HepG2 (cell line): ENCODE measurements at regions not wholly inside any gene's neighbourhood (a gene's known extent, or its start where the extent isn't known, plus 50 kb on each side); places are given as distances from the start of the nearest gene placed in this dataset.

Experiments
- POLR2A ChIP-seq, 2 experiments: IDR thresholded peaks; 2 replicates each; pipeline ENCODE4 v1.6.1; 2011; ENCODE audit warnings: low read depth in 2 of 2, low read length in 2 of 2, mild to moderate bottlenecking in 1 of 2, moderate library complexity in 1 of 2; ENCODE audit not compliant: insufficient read depth in 1 of 2
- SRSF1 ChIP-seq: fragments of 200-400 bp; formaldehyde crosslinking; optimal IDR thresholded peaks from 2 replicates; pipeline ENCODE3; 2017; ENCODE audit warnings: mild to moderate bottlenecking, low read depth, low read length, moderate library complexity
- ZBTB1 ChIP-seq: sonication (generic); formaldehyde crosslinking; IDR thresholded peaks from 2 replicates; pipeline ENCODE4 v1.4.0; 2020; ENCODE audit warnings: missing genetic modification reagents, borderline replicate concordance
- TF ChIP-seq, protein P1 (sequence below): sonication (generic); formaldehyde crosslinking; IDR thresholded peaks from 2 replicates; pipeline ENCODE4 v1.5.0; 2020; ENCODE audit warnings: mild to moderate bottlenecking, missing genetic modification reagents, moderate library complexity
- TF ChIP-seq, protein P2 (sequence below): sonication (generic); formaldehyde crosslinking; IDR thresholded peaks from 2 replicates; pipeline ENCODE4 v1.4.0; 2020; ENCODE audit warnings: mild to moderate bottlenecking, missing genetic modification reagents

DNA sequence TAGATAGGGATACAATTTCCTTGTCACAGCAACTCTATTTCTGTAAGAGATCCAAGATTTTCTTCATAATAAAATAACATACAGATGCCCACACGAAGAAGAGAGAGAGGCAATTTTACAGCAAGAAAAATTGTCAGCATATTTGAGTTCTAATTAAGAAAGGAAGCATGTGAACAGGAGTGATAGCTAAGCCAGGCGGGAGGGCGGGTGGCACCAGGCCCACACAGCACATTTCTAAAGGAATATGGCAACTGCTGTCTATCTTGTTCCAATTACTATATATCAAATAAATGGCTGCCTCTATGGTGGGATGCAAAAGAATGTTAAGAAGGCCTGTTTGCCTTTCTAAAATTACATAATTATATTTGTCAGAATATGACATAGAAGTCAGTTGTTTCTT is 248.3 kb upstream of the DOK6 start:
- TF ChIP-seq ZBTB1 (CRISPR knock-in tag) (no peak), SRSF1 (no peak), POLR2A (IDR thresholded peaks at IDR 0.05; ENCODE audit: insufficient read depth in 1 of 2, low read depth in 2 of 2, low read length in 2 of 2) (no peak)
- TF ChIP-seq, protein P1, sequence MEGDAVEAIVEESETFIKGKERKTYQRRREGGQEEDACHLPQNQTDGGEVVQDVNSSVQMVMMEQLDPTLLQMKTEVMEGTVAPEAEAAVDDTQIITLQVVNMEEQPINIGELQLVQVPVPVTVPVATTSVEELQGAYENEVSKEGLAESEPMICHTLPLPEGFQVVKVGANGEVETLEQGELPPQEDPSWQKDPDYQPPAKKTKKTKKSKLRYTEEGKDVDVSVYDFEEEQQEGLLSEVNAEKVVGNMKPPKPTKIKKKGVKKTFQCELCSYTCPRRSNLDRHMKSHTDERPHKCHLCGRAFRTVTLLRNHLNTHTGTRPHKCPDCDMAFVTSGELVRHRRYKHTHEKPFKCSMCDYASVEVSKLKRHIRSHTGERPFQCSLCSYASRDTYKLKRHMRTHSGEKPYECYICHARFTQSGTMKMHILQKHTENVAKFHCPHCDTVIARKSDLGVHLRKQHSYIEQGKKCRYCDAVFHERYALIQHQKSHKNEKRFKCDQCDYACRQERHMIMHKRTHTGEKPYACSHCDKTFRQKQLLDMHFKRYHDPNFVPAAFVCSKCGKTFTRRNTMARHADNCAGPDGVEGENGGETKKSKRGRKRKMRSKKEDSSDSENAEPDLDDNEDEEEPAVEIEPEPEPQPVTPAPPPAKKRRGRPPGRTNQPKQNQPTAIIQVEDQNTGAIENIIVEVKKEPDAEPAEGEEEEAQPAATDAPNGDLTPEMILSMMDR = no peak
- TF ChIP-seq, protein P2, sequence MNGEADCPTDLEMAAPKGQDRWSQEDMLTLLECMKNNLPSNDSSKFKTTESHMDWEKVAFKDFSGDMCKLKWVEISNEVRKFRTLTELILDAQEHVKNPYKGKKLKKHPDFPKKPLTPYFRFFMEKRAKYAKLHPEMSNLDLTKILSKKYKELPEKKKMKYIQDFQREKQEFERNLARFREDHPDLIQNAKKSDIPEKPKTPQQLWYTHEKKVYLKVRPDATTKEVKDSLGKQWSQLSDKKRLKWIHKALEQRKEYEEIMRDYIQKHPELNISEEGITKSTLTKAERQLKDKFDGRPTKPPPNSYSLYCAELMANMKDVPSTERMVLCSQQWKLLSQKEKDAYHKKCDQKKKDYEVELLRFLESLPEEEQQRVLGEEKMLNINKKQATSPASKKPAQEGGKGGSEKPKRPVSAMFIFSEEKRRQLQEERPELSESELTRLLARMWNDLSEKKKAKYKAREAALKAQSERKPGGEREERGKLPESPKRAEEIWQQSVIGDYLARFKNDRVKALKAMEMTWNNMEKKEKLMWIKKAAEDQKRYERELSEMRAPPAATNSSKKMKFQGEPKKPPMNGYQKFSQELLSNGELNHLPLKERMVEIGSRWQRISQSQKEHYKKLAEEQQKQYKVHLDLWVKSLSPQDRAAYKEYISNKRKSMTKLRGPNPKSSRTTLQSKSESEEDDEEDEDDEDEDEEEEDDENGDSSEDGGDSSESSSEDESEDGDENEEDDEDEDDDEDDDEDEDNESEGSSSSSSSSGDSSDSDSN (CRISPR knock-in tag) = no peak
